GM23338 (cell line): ENCODE measurements at regions not wholly inside any gene's neighbourhood (a gene's known extent, or its start where the extent isn't known, plus 50 kb on each side); places are given as distances from the start of the nearest gene placed in this dataset.

Experiments used
- ATAC-seq: fragments of 200-7000 bp; cut with Tn5 transposase; 3 replicates; pipeline ENCODE4 v1.9.1; 2020
- DNase-seq: peaks from one replicate; pipeline ENCODE4 v3.0.0-alpha.2; 2015; ENCODE audit warnings: low spot score
- H2AFZ ChIP-seq: fragments of 200-600 bp; sonication (generic); 2 replicates; pipeline ENCODE4 v1.8.0; 2016; ENCODE audit warnings: antibody characterized with exemption, mild to moderate bottlenecking, moderate library complexity
- H3F3A ChIP-seq: fragments of 200-600 bp; sonication (generic); replicated peaks from 2 replicates; pipeline ENCODE4 v1.8.0; 2017; ENCODE audit warnings: antibody characterized with exemption, mixed run types, low read depth
- H3K27ac ChIP-seq: fragments of 200-600 bp; sonication (generic); 2 replicates; pipeline ENCODE4 v1.6.1; 2016; ENCODE audit warnings: low read depth
- H3K27me3 ChIP-seq: fragments of 200-600 bp; sonication (generic); 2 replicates; pipeline ENCODE4 v1.8.0; 2016; ENCODE audit warnings: mild to moderate bottlenecking, mixed run types, moderate library complexity; ENCODE audit not compliant: insufficient read depth
- H3K36me3 ChIP-seq: fragments of 200-600 bp; sonication (generic); 2 replicates; pipeline ENCODE4 v1.8.0; 2016; ENCODE audit warnings: mild to moderate bottlenecking; ENCODE audit not compliant: insufficient read depth
- H3K4me1 ChIP-seq: fragments of 200-600 bp; sonication (generic); 2 replicates; pipeline ENCODE4 v1.8.0; 2016; ENCODE audit warnings: mild to moderate bottlenecking, moderate library complexity; ENCODE audit not compliant: insufficient read depth
- H3K4me2 ChIP-seq: fragments of 200-600 bp; sonication (generic); 2 replicates; pipeline ENCODE4 v1.7.1; 2017; ENCODE audit warnings: mixed run types
- H3K4me3 ChIP-seq: fragments of 200-600 bp; sonication (generic); 2 replicates; pipeline ENCODE4 v1.6.1; 2016; ENCODE audit warnings: mixed run types
- H3K79me2 ChIP-seq: fragments of 200-600 bp; sonication (generic); replicated peaks from 2 replicates; pipeline ENCODE4 v1.8.0; 2017; ENCODE audit warnings: mild to moderate bottlenecking; ENCODE audit not compliant: insufficient read depth
- H3K9me2 ChIP-seq: fragments of 200-600 bp; sonication (generic); 2 replicates; pipeline ENCODE4 v1.8.0; 2017; ENCODE audit not compliant: insufficient read depth
- H4K20me1 ChIP-seq: fragments of 200-600 bp; sonication (generic); replicated peaks from 2 replicates; pipeline ENCODE4 v1.8.0; 2017; ENCODE audit warnings: mild to moderate bottlenecking; ENCODE audit not compliant: insufficient read depth
- H3K27ac Mint-ChIP-seq: 2 replicates; pipeline ENCODE4 v1.8.0; 2020; ENCODE audit warnings: inconsistent platforms, mild to moderate bottlenecking, moderate library complexity, mixed read lengths
- H3K27me3 Mint-ChIP-seq: 3 replicates; pipeline ENCODE4 v1.8.0; 2022; ENCODE audit warnings: low read depth, mild to moderate bottlenecking, moderate library complexity, mixed read lengths, inconsistent platforms; ENCODE audit not compliant: insufficient read depth, poor library complexity
- H3K36me3 Mint-ChIP-seq: 3 replicates; pipeline ENCODE4 v1.8.0; 2021; ENCODE audit warnings: low read depth, mild to moderate bottlenecking, inconsistent platforms, moderate library complexity, mixed read lengths
- H3K4me1 Mint-ChIP-seq: 3 replicates; pipeline ENCODE4 v1.8.0; 2020; ENCODE audit warnings: mild to moderate bottlenecking, inconsistent platforms, mixed read lengths
- H3K4me3 Mint-ChIP-seq: 3 replicates; pipeline ENCODE4 v1.8.0; 2021; ENCODE audit warnings: moderate library complexity, mild to moderate bottlenecking, inconsistent platforms, mixed read lengths
- H3K9me3 Mint-ChIP-seq: 3 replicates; pipeline ENCODE4 v1.8.0; 2020; ENCODE audit warnings: moderate library complexity, mild to moderate bottlenecking, inconsistent platforms, mixed read lengths
- CREB1 ChIP-seq: fragments of 250-450 bp; sonication (Bioruptor Pico); IDR thresholded peaks from 2 replicates; pipeline ENCODE4 v1.5.0; 2020; ENCODE audit warnings: low read depth, mild to moderate bottlenecking, moderate library complexity
- EZH2 ChIP-seq: fragments of 200-600 bp; sonication (generic); IDR thresholded peaks from one replicate; pipeline ENCODE4 v1.8.0; 2017; ENCODE audit warnings: antibody characterized with exemption, mild to moderate bottlenecking, low read depth; ENCODE audit not compliant: unreplicated experiment
- EZH2phosphoT487 ChIP-seq: fragments of 200-600 bp; sonication (generic); IDR thresholded peaks from one replicate; pipeline ENCODE4 v1.8.1; 2018; ENCODE audit warnings: antibody characterized with exemption; ENCODE audit not compliant: unreplicated experiment
- NANOG ChIP-seq: IDR thresholded peaks from 2 replicates; pipeline ENCODE4 v1.6.1; 2016; ENCODE audit warnings: antibody characterized with exemption, borderline replicate concordance
- POLR2AphosphoS5 ChIP-seq: IDR thresholded peaks from 2 replicates; pipeline ENCODE4 v1.6.1; 2016; ENCODE audit warnings: antibody characterized with exemption, low read depth
- ZNF114 ChIP-seq: fragments of 250-450 bp; sonication (Bioruptor Pico); IDR thresholded peaks from 2 replicates; pipeline ENCODE4 v1.5.0; 2020; ENCODE audit warnings: mild to moderate bottlenecking, moderate library complexity
- ZNF331 ChIP-seq: fragments of 250-450 bp; sonication (Bioruptor Pico); IDR thresholded peaks from 2 replicates; pipeline ENCODE4 v1.5.0; 2020; ENCODE audit warnings: low read depth, mild to moderate bottlenecking, moderate library complexity
- TF ChIP-seq, protein P1 (sequence below): IDR thresholded peaks from 2 replicates; pipeline ENCODE4 v1.6.1; 2016; ENCODE audit warnings: antibody characterized with exemption
- TF ChIP-seq, protein P2 (sequence below), 2 experiments: fragments of 200-600 bp in 1 of 2; sonication (generic) in 1 of 2; conservative IDR thresholded peaks; 2 replicates each; pipeline versions ENCODE4 v1.5.1 to v1.6.1; 2016 to 2017; ENCODE audit warnings: antibody characterized with exemption in 2 of 2, low read depth in 2 of 2, mild to moderate bottlenecking in 2 of 2, moderate library complexity in 1 of 2
- TF ChIP-seq, protein P3 (sequence below): fragments of 250-450 bp; sonication (Bioruptor Pico); IDR thresholded peaks from 2 replicates; pipeline ENCODE4 v1.5.0; 2020; ENCODE audit warnings: mild to moderate bottlenecking, moderate library complexity

DNA sequence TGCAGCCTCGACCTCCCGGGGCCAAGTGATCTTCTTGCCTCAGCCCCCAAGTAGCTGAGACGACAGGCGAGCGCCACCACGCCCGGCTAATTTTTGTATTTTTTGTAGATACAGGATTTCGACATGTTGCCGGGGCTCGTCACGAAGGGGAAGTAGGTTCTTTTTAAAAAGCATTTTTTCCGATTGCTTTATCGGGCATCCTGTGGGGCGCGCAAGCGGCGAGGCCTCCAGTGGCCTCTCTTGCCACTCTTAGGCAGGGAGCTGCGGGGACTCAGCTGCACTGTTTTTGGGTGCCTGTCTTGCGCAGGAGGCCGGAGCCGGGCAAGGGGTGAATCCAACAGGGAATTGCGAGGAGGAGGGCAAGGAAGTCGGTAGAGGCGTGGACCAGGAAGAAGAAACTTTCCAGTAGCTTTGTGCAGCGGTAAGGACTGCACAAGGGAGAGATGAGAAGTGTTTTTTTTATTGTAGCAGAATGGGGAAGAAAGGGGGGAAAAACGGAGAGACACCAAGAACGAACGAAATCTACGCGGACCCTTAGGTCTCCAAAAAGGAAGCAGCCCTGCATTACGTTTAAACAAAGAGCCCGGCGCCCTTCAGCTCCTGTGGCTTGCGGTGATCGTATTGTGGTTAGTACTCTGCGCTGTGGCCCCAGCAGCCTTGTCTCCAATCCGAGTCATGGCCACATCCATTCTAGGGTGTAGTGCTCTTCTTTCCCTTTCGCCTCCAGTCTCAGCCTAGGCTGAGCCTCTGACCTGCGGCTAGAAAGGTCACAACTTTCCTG lies 164.8 kb downstream of the PPIAL4G start:
- Mint-ChIP-seq H3K9me3 (no peaks in the 10 kb centered on the region), H3K36me3 (no peaks in the 10 kb centered on the region), H3K27me3 (peaks cover 26% of the 10 kb centered on the region), H3K27ac (peak overlapping the region; percentile 19; the same call in 1 of the 2 replicates), H3K4me3 (peak overlapping the region; percentile 88), H3K4me1 (peaks cover 7% of the 10 kb centered on the region; the same call in 2 of the 3 replicates)
- ATAC-seq (peak; percentile 79), DNase-seq (peak; percentile 80)
- Histone ChIP-seq H3F3A (no peaks in the 10 kb centered on the region), H3K4me1 (peaks cover 7% of the 10 kb centered on the region), H4K20me1 (no peaks in the 10 kb centered on the region), H3K4me3 (peak overlapping the region; percentile 93), H3K79me2 (no peaks in the 10 kb centered on the region), H3K36me3 (no peaks in the 10 kb centered on the region), H3K27ac (no peak overlapping the region), H2AFZ (peak overlapping the region; percentile 99), H3K4me2 (peak overlapping the region; percentile 100), H3K27me3 (peaks cover 70% of the 10 kb centered on the region), H3K9me2 (no peaks in the 10 kb centered on the region)
- TF ChIP-seq ZNF114 (CRISPR knock-in tag) (no peak), EZH2phosphoT487 (no peak), POLR2AphosphoS5 (0 out of 2 replicates have a peak, but pooled peaks have one; percentile 27), NANOG (no peak), ZNF331 (CRISPR knock-in tag) (no peak), CREB1 (CRISPR knock-in tag) (peak; percentile 58), EZH2 (peak; percentile 54)
- TF ChIP-seq, protein P1, sequence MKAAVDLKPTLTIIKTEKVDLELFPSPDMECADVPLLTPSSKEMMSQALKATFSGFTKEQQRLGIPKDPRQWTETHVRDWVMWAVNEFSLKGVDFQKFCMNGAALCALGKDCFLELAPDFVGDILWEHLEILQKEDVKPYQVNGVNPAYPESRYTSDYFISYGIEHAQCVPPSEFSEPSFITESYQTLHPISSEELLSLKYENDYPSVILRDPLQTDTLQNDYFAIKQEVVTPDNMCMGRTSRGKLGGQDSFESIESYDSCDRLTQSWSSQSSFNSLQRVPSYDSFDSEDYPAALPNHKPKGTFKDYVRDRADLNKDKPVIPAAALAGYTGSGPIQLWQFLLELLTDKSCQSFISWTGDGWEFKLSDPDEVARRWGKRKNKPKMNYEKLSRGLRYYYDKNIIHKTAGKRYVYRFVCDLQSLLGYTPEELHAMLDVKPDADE: no peak
- TF ChIP-seq, protein P2, sequence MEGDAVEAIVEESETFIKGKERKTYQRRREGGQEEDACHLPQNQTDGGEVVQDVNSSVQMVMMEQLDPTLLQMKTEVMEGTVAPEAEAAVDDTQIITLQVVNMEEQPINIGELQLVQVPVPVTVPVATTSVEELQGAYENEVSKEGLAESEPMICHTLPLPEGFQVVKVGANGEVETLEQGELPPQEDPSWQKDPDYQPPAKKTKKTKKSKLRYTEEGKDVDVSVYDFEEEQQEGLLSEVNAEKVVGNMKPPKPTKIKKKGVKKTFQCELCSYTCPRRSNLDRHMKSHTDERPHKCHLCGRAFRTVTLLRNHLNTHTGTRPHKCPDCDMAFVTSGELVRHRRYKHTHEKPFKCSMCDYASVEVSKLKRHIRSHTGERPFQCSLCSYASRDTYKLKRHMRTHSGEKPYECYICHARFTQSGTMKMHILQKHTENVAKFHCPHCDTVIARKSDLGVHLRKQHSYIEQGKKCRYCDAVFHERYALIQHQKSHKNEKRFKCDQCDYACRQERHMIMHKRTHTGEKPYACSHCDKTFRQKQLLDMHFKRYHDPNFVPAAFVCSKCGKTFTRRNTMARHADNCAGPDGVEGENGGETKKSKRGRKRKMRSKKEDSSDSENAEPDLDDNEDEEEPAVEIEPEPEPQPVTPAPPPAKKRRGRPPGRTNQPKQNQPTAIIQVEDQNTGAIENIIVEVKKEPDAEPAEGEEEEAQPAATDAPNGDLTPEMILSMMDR (conservative IDR thresholded peaks at IDR 0.05; ENCODE audit: low read depth in 2 of 2): 0 out of 4 replicates have a peak, but pooled peaks of 1 of the 2 experiments have one; percentile 1

DNA sequence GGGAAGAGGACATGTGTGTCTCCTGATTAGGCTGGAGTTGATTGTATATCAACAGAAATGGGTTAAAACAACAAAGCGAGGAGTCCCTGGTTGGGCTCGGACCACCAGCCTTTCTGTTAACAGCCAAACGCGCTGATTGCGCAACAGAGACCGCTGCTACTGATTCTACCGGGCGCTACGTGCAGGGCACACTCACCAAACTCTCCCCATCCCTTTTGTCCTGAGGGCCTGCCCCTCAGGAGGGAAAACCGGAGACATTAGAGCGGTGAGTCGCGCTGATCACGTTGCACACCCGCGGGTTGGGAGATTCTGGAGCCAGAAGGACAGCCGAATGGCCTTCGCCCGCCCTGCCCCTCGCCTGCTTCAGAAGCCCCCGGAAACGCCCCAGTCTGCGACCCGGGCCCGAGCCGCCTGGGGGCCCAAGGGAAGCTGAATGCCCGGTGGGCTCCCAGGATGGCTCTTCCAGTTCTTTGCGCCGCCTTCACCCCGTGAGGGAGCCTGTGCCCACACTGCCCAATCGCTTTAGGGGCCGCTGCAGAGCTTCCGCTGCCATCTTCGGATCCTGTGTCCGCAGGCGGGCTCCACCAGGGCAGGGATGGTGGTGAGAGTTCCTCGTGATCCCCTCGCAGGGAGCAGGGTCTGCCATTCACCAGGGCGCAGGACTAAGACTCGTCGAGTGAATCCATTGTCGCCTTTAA lies 165.4 kb upstream of the NBPF11 start:
- no peaks in the 10 kb centered on the region for H3K9me3 Mint-ChIP-seq
- peaks cover 7% of the 10 kb centered on the region for H3K4me1 ChIP-seq
- peak overlapping the region; percentile 100 for H3K4me2 ChIP-seq
- peak overlapping the region; percentile 88 for H3K4me3 Mint-ChIP-seq
- no peak overlapping the region for H3K27ac Mint-ChIP-seq
- no peaks in the 10 kb centered on the region for H3K36me3 ChIP-seq
- peak overlapping the region; percentile 93 for H3K4me3 ChIP-seq
- H4K20me1 ChIP-seq: no peaks in the 10 kb centered on the region
- H3K79me2 ChIP-seq: no peaks in the 10 kb centered on the region
- H3K27ac ChIP-seq: no peak overlapping the region
- ATAC-seq (peak; percentile 69), DNase-seq (peak; percentile 80)
- no peaks in the 10 kb centered on the region for H3F3A ChIP-seq
- H3K9me2 ChIP-seq: no peaks in the 10 kb centered on the region
- H3K4me1 Mint-ChIP-seq: peaks cover 8% of the 10 kb centered on the region; the same call in 2 of the 3 replicates
- H3K27me3 ChIP-seq: peaks cover 78% of the 10 kb centered on the region
- peak overlapping the region; percentile 99 for H2AFZ ChIP-seq
- no peaks in the 10 kb centered on the region for H3K36me3 Mint-ChIP-seq
- peaks cover 26% of the 10 kb centered on the region for H3K27me3 Mint-ChIP-seq
- TF ChIP-seq, protein P3, sequence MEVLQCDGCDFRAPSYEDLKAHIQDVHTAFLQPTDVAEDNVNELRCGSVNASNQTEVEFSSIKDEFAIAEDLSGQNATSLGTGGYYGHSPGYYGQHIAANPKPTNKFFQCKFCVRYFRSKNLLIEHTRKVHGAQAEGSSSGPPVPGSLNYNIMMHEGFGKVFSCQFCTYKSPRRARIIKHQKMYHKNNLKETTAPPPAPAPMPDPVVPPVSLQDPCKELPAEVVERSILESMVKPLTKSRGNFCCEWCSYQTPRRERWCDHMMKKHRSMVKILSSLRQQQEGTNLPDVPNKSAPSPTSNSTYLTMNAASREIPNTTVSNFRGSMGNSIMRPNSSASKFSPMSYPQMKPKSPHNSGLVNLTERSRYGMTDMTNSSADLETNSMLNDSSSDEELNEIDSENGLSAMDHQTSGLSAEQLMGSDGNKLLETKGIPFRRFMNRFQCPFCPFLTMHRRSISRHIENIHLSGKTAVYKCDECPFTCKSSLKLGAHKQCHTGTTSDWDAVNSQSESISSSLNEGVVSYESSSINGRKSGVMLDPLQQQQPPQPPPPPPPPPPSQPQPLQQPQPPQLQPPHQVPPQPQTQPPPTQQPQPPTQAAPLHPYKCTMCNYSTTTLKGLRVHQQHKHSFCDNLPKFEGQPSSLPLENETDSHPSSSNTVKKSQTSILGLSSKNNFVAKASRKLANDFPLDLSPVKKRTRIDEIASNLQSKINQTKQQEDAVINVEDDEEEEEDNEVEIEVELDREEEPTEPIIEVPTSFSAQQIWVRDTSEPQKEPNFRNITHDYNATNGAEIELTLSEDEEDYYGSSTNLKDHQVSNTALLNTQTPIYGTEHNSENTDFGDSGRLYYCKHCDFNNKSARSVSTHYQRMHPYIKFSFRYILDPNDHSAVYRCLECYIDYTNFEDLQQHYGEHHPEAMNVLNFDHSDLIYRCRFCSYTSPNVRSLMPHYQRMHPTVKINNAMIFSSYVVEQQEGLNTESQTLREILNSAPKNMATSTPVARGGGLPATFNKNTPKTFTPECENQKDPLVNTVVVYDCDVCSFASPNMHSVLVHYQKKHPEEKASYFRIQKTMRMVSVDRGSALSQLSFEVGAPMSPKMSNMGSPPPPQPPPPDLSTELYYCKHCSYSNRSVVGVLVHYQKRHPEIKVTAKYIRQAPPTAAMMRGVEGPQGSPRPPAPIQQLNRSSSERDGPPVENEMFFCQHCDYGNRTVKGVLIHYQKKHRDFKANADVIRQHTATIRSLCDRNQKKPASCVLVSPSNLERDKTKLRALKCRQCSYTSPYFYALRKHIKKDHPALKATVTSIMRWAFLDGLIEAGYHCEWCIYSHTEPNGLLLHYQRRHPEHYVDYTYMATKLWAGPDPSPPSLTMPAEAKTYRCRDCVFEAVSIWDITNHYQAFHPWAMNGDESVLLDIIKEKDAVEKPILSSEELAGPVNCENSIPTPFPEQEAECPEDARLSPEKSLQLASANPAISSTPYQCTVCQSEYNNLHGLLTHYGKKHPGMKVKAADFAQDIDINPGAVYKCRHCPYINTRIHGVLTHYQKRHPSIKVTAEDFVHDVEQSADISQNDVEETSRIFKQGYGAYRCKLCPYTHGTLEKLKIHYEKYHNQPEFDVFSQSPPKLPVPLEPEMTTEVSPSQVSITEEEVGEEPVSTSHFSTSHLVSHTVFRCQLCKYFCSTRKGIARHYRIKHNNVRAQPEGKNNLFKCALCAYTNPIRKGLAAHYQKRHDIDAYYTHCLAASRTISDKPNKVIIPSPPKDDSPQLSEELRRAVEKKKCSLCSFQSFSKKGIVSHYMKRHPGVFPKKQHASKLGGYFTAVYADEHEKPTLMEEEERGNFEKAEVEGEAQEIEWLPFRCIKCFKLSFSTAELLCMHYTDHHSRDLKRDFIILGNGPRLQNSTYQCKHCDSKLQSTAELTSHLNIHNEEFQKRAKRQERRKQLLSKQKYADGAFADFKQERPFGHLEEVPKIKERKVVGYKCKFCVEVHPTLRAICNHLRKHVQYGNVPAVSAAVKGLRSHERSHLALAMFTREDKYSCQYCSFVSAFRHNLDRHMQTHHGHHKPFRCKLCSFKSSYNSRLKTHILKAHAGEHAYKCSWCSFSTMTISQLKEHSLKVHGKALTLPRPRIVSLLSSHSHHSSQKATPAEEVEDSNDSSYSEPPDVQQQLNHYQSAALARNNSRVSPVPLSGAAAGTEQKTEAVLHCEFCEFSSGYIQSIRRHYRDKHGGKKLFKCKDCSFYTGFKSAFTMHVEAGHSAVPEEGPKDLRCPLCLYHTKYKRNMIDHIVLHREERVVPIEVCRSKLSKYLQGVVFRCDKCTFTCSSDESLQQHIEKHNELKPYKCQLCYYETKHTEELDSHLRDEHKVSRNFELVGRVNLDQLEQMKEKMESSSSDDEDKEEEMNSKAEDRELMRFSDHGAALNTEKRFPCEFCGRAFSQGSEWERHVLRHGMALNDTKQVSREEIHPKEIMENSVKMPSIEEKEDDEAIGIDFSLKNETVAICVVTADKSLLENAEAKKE (CRISPR knock-in tag): no peak
- no peak for TF ChIP-seq POLR2AphosphoS5
